H1 (cell line): ENCODE measurements at regions not wholly inside any gene's neighbourhood (a gene's known extent, or its start where the extent isn't known, plus 50 kb on each side); places are given as distances from the start of the nearest gene placed in this dataset.

Experiments used
- CHD2 ChIP-seq: IDR thresholded peaks from 2 replicates; pipeline ENCODE4 v1.6.1; 2012; ENCODE audit warnings: low read length, improper control_type of control experiment
- CHD7 ChIP-seq: fragments of 300-600 bp; sonication (generic); IDR thresholded peaks from 2 replicates; pipeline ENCODE4 v1.7.1; 2012; ENCODE audit warnings: low read length, moderate library complexity, mild to moderate bottlenecking, inconsistent platforms; ENCODE audit not compliant: insufficient replicate concordance
- CTBP2 ChIP-seq: IDR thresholded peaks from 2 replicates; pipeline ENCODE4 v1.7.0; 2011; ENCODE audit warnings: borderline replicate concordance, mild to moderate bottlenecking, moderate library complexity, mixed read lengths, low read length; ENCODE audit not compliant: insufficient read depth, insufficient read length
- FOSL1 ChIP-seq: IDR thresholded peaks from 2 replicates; pipeline ENCODE4 v1.6.1; 2011; ENCODE audit warnings: mild to moderate bottlenecking, low read depth, low read length, moderate library complexity; ENCODE audit not compliant: insufficient read depth
- JUND ChIP-seq: IDR thresholded peaks from 2 replicates; pipeline ENCODE4 v1.6.1; 2011; ENCODE audit warnings: mild to moderate bottlenecking, improper control_type of control experiment, low read length
- KDM5A ChIP-seq: fragments of 200-600 bp; IDR thresholded peaks from 2 replicates; pipeline ENCODE4 v1.7.1; 2012; ENCODE audit warnings: mild to moderate bottlenecking, low read length, inconsistent platforms, mixed read lengths
- SP4 ChIP-seq: IDR thresholded peaks from 2 replicates; pipeline ENCODE4 v1.6.1; 2012; ENCODE audit warnings: low read length, inconsistent platforms
- TAF1 ChIP-seq: IDR thresholded peaks from 2 replicates; pipeline ENCODE4 v1.6.1; 2011; ENCODE audit warnings: mild to moderate bottlenecking, low read depth, low read length
- TAF7 ChIP-seq: optimal IDR thresholded peaks from 2 replicates; pipeline ENCODE3; 2011; ENCODE audit warnings: low read depth, mild to moderate bottlenecking, inconsistent platforms, low read length, moderate library complexity, borderline replicate concordance
- TBP ChIP-seq: IDR thresholded peaks from 2 replicates; pipeline ENCODE4 v1.6.1; 2011; ENCODE audit warnings: low read depth, low read length, improper control_type of control experiment
- TEAD4 ChIP-seq: IDR thresholded peaks from 2 replicates; pipeline ENCODE4 v1.6.1; 2012; ENCODE audit warnings: low read depth, low read length, inconsistent platforms, mixed read lengths

GRCh38 chr14:26023967-26024366, 573.9 kb downstream of the NOVA1 start (continued):
- TF ChIP-seq CHD7, result no peak
- TF ChIP-seq TEAD4, result no peak
- TF ChIP-seq FOSL1, result no peak
- TF ChIP-seq TBP, result no peak
- TF ChIP-seq SP4, result no peak
- TF ChIP-seq TAF7, result no peak
- no peak for TF ChIP-seq TAF1
- TF ChIP-seq KDM5A, result no peak
- no peak for TF ChIP-seq CHD2
- no peak for TF ChIP-seq JUND
- no peak for TF ChIP-seq CTBP2
- TF ChIP-seq, all 59 proteins: peak for 0
